GM13976 (cell line): ENCODE measurements at regions not wholly inside any gene's neighbourhood (a gene's known extent, or its start where the extent isn't known, plus 50 kb on each side); places are given as distances from the start of the nearest gene placed in this dataset.

ENCODE experiments used
- DNase-seq: peaks from one replicate; pipeline ENCODE4 v3.0.0; 2012; ENCODE audit warnings: low spot score
- in situ Hi-C: fragments of 300-500 bp; cut with MboI; formaldehyde crosslinking; loops from one replicate; pipeline ENCODE4 v1.12.0; 2022; ENCODE audit warnings: low sequenced_read_pairs, mixed read lengths, inconsistent platforms; ENCODE audit not compliant: unreplicated experiment
- TF ChIP-seq, protein P1 (sequence below): IDR thresholded peaks from 2 replicates; pipeline ENCODE4 v1.5.1; 2012; ENCODE audit warnings: borderline replicate concordance, mild to moderate bottlenecking; ENCODE audit not compliant: insufficient read depth; ENCODE audit errors: extremely low read depth, missing control alignments, control extremely low read depth

DNA sequence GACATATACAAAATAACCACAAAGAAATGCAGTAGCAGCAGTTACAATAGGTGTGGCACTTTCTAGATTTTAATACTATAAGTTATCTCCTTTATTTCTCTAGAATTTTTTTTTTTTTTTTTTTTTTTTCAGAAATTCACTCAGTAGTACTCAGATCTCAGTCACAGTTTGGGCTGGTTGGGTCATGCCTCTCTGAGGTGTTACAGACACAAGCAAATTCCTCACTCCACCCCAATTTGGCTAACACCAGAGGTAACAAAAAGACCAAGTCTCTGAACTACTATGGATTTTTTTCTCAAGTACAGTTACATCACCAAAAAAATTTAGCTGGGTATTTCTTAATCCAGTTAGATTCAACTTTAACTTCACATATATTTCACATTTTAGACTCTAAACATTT lies 985.1 kb upstream of the LRRN3 start:
- in situ Hi-C loops, result no loop called here
- TF ChIP-seq, protein P1, sequence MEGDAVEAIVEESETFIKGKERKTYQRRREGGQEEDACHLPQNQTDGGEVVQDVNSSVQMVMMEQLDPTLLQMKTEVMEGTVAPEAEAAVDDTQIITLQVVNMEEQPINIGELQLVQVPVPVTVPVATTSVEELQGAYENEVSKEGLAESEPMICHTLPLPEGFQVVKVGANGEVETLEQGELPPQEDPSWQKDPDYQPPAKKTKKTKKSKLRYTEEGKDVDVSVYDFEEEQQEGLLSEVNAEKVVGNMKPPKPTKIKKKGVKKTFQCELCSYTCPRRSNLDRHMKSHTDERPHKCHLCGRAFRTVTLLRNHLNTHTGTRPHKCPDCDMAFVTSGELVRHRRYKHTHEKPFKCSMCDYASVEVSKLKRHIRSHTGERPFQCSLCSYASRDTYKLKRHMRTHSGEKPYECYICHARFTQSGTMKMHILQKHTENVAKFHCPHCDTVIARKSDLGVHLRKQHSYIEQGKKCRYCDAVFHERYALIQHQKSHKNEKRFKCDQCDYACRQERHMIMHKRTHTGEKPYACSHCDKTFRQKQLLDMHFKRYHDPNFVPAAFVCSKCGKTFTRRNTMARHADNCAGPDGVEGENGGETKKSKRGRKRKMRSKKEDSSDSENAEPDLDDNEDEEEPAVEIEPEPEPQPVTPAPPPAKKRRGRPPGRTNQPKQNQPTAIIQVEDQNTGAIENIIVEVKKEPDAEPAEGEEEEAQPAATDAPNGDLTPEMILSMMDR, result no peak
- no peak for DNase-seq

DNA sequence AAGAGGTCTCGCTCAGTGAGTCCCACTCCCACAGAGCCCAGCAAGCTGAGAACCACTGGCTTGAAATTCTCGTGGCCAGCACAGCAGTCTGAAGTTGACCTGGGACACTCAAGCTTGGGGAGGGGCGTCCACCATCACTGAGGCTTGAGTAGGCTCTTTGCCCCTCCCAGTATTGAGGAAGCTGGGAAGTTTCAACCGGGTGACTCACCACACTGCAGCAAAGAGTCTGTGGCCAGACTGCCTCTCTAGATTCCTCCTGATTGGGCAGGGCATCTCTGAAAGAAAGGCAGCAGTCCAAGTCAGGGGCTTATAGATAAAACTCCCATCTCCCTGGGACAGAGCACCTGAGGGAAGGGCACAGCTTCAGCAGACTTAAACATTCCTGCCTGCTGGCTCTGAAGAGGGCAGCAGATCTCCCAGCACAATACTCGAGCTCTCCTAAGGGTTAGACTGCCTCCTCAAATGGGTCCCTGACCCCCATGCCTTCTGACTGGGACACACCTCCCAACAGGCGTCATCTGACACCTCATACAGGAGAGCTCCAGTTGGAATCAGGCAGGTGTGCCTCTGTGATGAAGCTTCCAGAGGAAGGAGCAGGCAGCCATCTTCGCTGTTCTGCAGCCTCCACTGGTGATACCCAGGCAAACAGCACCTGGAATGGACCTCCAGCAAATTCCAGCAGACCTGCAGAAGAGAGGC lies 970.9 kb upstream of the LRRN3 start:
- in situ Hi-C loops, result no loop called here
- TF ChIP-seq, protein P1, result no peak
- no peak for DNase-seq

DNA sequence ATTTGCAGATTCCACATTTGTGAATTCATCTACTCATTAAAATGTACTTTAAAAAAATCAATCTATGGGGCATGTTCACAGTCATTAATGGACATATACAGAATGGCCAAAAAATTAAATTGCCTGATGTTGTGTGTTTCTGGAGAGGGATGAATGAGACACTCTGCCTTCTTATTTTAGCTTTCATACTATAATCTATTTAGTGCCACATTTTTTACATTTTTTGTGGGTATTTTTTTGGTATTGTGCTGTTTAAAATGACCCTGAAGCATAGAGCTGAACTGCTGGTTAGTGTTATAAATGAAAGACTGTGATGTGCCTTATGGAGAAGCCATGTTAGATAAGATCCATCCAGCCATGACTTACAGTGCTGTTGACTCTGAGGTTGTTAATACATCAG lies 961.8 kb upstream of the LRRN3 start:
- DNase-seq, result no peak
- TF ChIP-seq, protein P1, result no peak
- in situ Hi-C loops, result no loop called here

DNA sequence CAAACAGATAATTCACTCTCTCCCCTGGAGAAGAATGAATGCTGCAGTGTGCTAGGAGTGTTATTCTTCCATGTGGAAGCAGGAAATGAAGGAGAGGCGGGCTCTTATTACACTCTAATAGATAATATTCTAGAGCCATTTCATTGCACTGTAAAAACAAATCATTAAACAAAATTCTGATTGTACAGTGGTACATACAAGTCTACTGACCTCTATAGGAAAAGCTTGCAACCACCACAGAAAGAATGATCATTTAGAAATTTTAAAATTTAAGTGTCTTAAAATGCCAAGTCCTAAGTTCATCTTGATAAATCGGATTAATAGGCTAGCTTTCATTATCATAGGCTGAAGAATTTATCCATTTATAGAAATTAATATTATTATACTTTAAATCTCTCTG lies 960.3 kb upstream of the LRRN3 start:
- in situ Hi-C loops, result no loop called here
- TF ChIP-seq, protein P1, result no peak
- DNase-seq, result no peak

DNA sequence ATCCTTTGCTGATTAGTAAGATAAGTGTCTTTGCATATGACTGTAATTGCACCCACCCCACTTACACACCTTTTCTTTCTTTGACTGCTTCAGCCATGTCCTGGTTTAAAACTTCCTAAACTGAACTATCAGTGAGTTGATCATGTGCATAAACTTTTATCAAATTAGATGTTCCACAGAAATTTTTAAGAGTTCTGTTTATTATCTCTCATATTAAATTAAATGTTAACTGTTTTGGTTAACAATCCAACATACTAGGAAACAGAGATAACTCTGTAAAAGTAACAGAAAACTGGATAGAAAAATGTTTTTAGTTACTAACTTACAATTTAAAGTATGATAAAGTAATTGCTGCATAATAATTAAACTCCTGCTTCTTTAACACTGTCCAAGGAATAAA lies 959.6 kb upstream of the LRRN3 start:
- no peak for DNase-seq
- in situ Hi-C loops, result no loop called here
- TF ChIP-seq, protein P1, result no peak

DNA sequence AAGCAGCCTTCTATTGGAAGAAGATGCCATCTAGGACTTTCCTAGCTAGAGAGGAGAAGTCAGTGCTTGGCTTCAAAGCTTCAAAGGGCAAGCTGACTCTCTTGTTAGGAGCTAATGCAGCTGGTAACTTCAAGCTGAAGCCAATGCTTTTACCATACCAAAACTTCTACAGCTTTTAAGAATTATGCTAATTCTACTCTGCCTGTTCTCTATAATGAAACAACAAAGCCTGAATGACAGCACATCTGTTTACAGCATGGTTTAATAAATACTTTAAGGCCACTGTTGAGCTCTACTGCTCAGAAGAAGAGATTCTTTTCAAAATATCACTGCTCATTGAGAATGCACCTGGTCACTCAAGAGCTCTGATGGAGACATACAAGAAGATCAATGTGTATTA lies 951.9 kb upstream of the LRRN3 start:
- in situ Hi-C loops, result no loop called here
- TF ChIP-seq, protein P1, result no peak
- no peak for DNase-seq
